PC-3 (cell line): ENCODE measurements at regions not wholly inside any gene's neighbourhood (a gene's known extent, or its start where the extent isn't known, plus 50 kb on each side); places are given as distances from the start of the nearest gene placed in this dataset.

Experiments
- EZH2 ChIP-seq: fragments of 300-600 bp; sonication (generic); IDR thresholded peaks from one replicate; pipeline ENCODE4 v1.6.1; 2017; ENCODE audit warnings: antibody characterized with exemption, mild to moderate bottlenecking, low read length; ENCODE audit not compliant: unreplicated experiment
- EZH2phosphoT487 ChIP-seq: fragments of 300-600 bp; sonication (generic); IDR thresholded peaks from 2 replicates; pipeline ENCODE4 v1.6.1; 2018; ENCODE audit warnings: mild to moderate bottlenecking, antibody characterized with exemption, low read length, borderline replicate concordance
- TF ChIP-seq, protein P1 (sequence below): fragments of 300-600 bp; sonication (generic); conservative IDR thresholded peaks from 2 replicates; pipeline ENCODE4 v1.5.1; 2017; ENCODE audit warnings: antibody characterized with exemption, low read depth, mild to moderate bottlenecking, low read length

DNA sequence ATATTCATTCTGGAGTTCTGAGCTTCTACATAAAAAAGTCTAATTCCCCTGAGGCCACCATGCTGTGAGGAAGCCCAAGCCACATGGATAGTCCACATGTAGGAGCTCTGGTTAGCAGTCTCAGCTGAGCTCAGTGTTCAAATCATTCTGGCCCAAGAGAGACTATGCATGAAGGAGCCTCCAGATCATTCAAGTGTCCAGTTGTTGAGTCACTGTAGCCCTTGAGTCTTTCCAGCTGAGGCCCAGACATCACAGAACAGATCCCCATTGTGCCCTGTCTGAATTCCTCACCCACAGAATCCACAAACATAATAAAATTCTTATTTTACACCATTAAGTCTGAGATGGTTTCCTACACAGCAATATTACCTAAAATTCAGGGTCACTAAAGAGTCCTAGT is 107.0 kb upstream of the NGF start:
- TF ChIP-seq, protein P1, sequence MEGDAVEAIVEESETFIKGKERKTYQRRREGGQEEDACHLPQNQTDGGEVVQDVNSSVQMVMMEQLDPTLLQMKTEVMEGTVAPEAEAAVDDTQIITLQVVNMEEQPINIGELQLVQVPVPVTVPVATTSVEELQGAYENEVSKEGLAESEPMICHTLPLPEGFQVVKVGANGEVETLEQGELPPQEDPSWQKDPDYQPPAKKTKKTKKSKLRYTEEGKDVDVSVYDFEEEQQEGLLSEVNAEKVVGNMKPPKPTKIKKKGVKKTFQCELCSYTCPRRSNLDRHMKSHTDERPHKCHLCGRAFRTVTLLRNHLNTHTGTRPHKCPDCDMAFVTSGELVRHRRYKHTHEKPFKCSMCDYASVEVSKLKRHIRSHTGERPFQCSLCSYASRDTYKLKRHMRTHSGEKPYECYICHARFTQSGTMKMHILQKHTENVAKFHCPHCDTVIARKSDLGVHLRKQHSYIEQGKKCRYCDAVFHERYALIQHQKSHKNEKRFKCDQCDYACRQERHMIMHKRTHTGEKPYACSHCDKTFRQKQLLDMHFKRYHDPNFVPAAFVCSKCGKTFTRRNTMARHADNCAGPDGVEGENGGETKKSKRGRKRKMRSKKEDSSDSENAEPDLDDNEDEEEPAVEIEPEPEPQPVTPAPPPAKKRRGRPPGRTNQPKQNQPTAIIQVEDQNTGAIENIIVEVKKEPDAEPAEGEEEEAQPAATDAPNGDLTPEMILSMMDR: no peak
- TF ChIP-seq EZH2 (no peak), EZH2phosphoT487 (no peak)
